SK-N-SH (cell line): ENCODE measurements at regions not wholly inside any gene's neighbourhood (a gene's known extent, or its start where the extent isn't known, plus 50 kb on each side); places are given as distances from the start of the nearest gene placed in this dataset.

ENCODE experiments used
- CTCF ChIA-PET: fragments of 300-600, 350-600 bp; formaldehyde crosslinking; extraction: SDS; loops from one replicate; lab custom pipeline; 2021; lab: Yijun Ruan, JAX
- POLR2A ChIA-PET: fragments of 350-600 bp; sonication (Branson Sonifier 250); formaldehyde crosslinking; extraction: SDS; loops from one replicate; lab custom pipeline; 2020; ENCODE audit warnings: antibody characterized with exemption, inconsistent platforms; lab: Yijun Ruan, JAX
- DNase-seq: peaks from one replicate; pipeline ENCODE4 v3.0.0; 2012
- H2AFZ ChIP-seq: fragments of 200-600 bp; sonication (generic); 2 replicates; pipeline ENCODE4 v1.8.1; 2016; ENCODE audit warnings: antibody characterized with exemption, mild to moderate bottlenecking, low read depth
- H3F3A ChIP-seq: fragments of 200-600 bp; sonication (generic); replicated peaks from 2 replicates; pipeline ENCODE3; 2016; ENCODE audit warnings: antibody characterized with exemption, mild to moderate bottlenecking; ENCODE audit not compliant: insufficient read depth
- H3K27ac ChIP-seq, 2 experiments: fragments of 200-500 bp in 1 of 2; fragments of 200-600 bp in 1 of 2; sonication (Bioruptor generic) in 1 of 2; sonication (generic), shearing (Covaris generic) in 1 of 2; 2 replicates each; pipeline versions ENCODE4 v1.5.1 to v1.6.1; 2014 to 2016; ENCODE audit warnings: low read depth in 2 of 2, inconsistent platforms in 1 of 2, low read length in 1 of 2, mild to moderate bottlenecking in 1 of 2, mixed read lengths in 1 of 2
- H3K27me3 ChIP-seq: fragments of 200-600 bp; sonication (generic), shearing (Covaris generic); 2 replicates; pipeline ENCODE4 v1.6.1; 2016; ENCODE audit warnings: mixed run types; ENCODE audit not compliant: insufficient read depth
- H3K36me3 ChIP-seq, 2 experiments: fragments of 200-500 bp in 1 of 2; fragments of 200-600 bp in 1 of 2; sonication (Bioruptor generic) in 1 of 2; sonication (generic) in 1 of 2; replicated peaks in 1 of 2; 2 replicates each; pipeline versions ENCODE3 to v1.5.1; 2014 to 2016; ENCODE audit warnings: low read length in 1 of 2, mild to moderate bottlenecking in 1 of 2; ENCODE audit not compliant: insufficient read depth in 2 of 2, control insufficient read depth in 1 of 2
- H3K4me1 ChIP-seq, 2 experiments: fragments of 200-500 bp in 1 of 2; fragments of 200-600 bp in 1 of 2; sonication (Bioruptor generic) in 1 of 2; sonication (generic), shearing (Covaris generic) in 1 of 2; 2 replicates each; pipeline versions ENCODE4 v1.5.1 to v1.6.1; 2014 to 2016; ENCODE audit warnings: low read depth in 1 of 2, low read length in 1 of 2, mixed run types in 1 of 2; ENCODE audit not compliant: insufficient read depth in 2 of 2, control insufficient read depth in 1 of 2
- H3K4me2 ChIP-seq: fragments of 200-600 bp; sonication (generic), shearing (Covaris generic); 2 replicates; pipeline ENCODE4 v1.6.1; 2017; ENCODE audit warnings: mixed run types
- H3K4me3 ChIP-seq, 2 experiments: fragments of 200-500 bp in 1 of 2; fragments of 200-600 bp in 1 of 2; sonication (Bioruptor generic) in 1 of 2; sonication (generic), shearing (Covaris generic) in 1 of 2; 2 replicates each; pipeline versions ENCODE4 v1.5.1 to v1.8.1; 2014 to 2016; ENCODE audit warnings: low read depth in 2 of 2, inconsistent platforms in 1 of 2, low read length in 1 of 2, mild to moderate bottlenecking in 1 of 2, mixed read lengths in 1 of 2, moderate library complexity in 1 of 2
- H3K79me2 ChIP-seq: fragments of 200-600 bp; sonication (generic); 2 replicates; pipeline ENCODE4 v1.8.1; 2017; ENCODE audit warnings: mild to moderate bottlenecking; ENCODE audit not compliant: insufficient read depth
- H3K9ac ChIP-seq: fragments of 200-600 bp; sonication (generic); 2 replicates; pipeline ENCODE4 v1.6.1; 2017; ENCODE audit warnings: mixed run types
- H3K9me2 ChIP-seq: fragments of 200-600 bp; sonication (generic); 2 replicates; pipeline ENCODE4 v1.6.1; 2017; ENCODE audit warnings: mixed run types
- H3K9me3 ChIP-seq: fragments of 200-600 bp; sonication (generic); 2 replicates; pipeline ENCODE4 v1.6.1; 2017; ENCODE audit warnings: mixed run types, mild to moderate bottlenecking, moderate library complexity
- H4K20me1 ChIP-seq: fragments of 200-600 bp; sonication (generic); 2 replicates; pipeline ENCODE4 v1.6.1; 2017; ENCODE audit warnings: mild to moderate bottlenecking, mixed run types; ENCODE audit not compliant: insufficient read depth
- CHD2 ChIP-seq: fragments of 150-350 bp; IDR thresholded peaks from 2 replicates; pipeline ENCODE4 v1.6.1; 2018; ENCODE audit warnings: low read length; ENCODE audit not compliant: partially characterized antibody
- ELF1 ChIP-seq: IDR thresholded peaks from 2 replicates; pipeline ENCODE4 v1.4.0; 2012
- EZH2phosphoT487 ChIP-seq: fragments of 200-600 bp; sonication (generic); IDR thresholded peaks from 2 replicates; pipeline ENCODE4 v1.6.1; 2017; ENCODE audit warnings: low read depth, mixed run types, mild to moderate bottlenecking, antibody characterized with exemption, moderate library complexity, borderline replicate concordance
- FOXM1 ChIP-seq: IDR thresholded peaks from 2 replicates; pipeline ENCODE4 v1.4.0; 2012; ENCODE audit warnings: low read depth, mild to moderate bottlenecking
- GABPA ChIP-seq: IDR thresholded peaks from 2 replicates; pipeline ENCODE4 v1.4.0; 2012; ENCODE audit warnings: low read depth, mild to moderate bottlenecking
- MEF2A ChIP-seq: IDR thresholded peaks from 2 replicates; pipeline ENCODE4 v1.4.0; 2012; ENCODE audit warnings: low read depth, borderline replicate concordance
- MXI1 ChIP-seq: IDR thresholded peaks from 2 replicates; pipeline ENCODE4 v1.6.1; 2012; ENCODE audit warnings: mild to moderate bottlenecking, low read depth, low read length, improper control_type of control experiment
- NFIC ChIP-seq: IDR thresholded peaks from 2 replicates; pipeline ENCODE4 v1.4.0; 2012; ENCODE audit warnings: borderline replicate concordance
- NRF1 ChIP-seq: IDR thresholded peaks from 2 replicates; pipeline ENCODE4 v1.6.1; 2012; ENCODE audit warnings: low read depth, mild to moderate bottlenecking, low read length
- RAD21 ChIP-seq: IDR thresholded peaks from 2 replicates; pipeline ENCODE4 v1.6.1; 2012; ENCODE audit warnings: mild to moderate bottlenecking, low read length
- RFX5 ChIP-seq: IDR thresholded peaks from 2 replicates; pipeline ENCODE4 v1.6.1; 2012; ENCODE audit warnings: mild to moderate bottlenecking, improper control_type of control experiment, low read length
- SIN3A ChIP-seq: IDR thresholded peaks from 2 replicates; pipeline ENCODE4 v1.6.1; 2012; ENCODE audit warnings: low read depth, mild to moderate bottlenecking, low read length, moderate library complexity, borderline replicate concordance
- TAF1 ChIP-seq: IDR thresholded peaks from 2 replicates; pipeline ENCODE4 v1.6.1; 2012; ENCODE audit warnings: low read depth, mild to moderate bottlenecking, low read length, moderate library complexity, borderline replicate concordance
- TEAD4 ChIP-seq: IDR thresholded peaks from 2 replicates; pipeline ENCODE4 v1.4.0; 2012; ENCODE audit warnings: mild to moderate bottlenecking, borderline replicate concordance; ENCODE audit not compliant: insufficient read depth
- USF1 ChIP-seq: IDR thresholded peaks from 2 replicates; pipeline ENCODE4 v1.4.0; 2012; ENCODE audit warnings: low read depth, borderline replicate concordance
- WGBS: methylation state at CpG from one replicate; pipeline ENCODE4 v1.1.6; 2017; ENCODE audit warnings: low lambda C conversion rate; 5-methylcytosine and 5-hydroxymethylcytosine counted together
- TF ChIP-seq, protein P1 (sequence below): IDR thresholded peaks from 2 replicates; pipeline ENCODE4 v1.4.0; 2012; ENCODE audit warnings: low read depth
- TF ChIP-seq, protein P2 (sequence below): IDR thresholded peaks from 2 replicates; pipeline ENCODE4 v1.6.1; 2012; ENCODE audit warnings: mild to moderate bottlenecking, low read depth, low read length, moderate library complexity

GRCh38 chr7:12013983-12014382 is 182.0 kb upstream of the THSD7A start:
- 46% methylated on average over 1 of the region's 1 CpG for WGBS
- Histone ChIP-seq H3K4me2 (no peak overlapping the region), H3K36me3 (no peaks in the 10 kb centered on the region), H2AFZ (no peak overlapping the region), H3K27ac (no peak overlapping the region), H4K20me1 (no peaks in the 10 kb centered on the region), H3F3A (no peaks in the 10 kb centered on the region), H3K9me3 (no peaks in the 10 kb centered on the region), H3K4me3 (no peak overlapping the region), H3K9me2 (no peaks in the 10 kb centered on the region), H3K79me2 (no peaks in the 10 kb centered on the region), H3K27me3 (no peaks in the 10 kb centered on the region), H3K4me1 (peaks cover 0 to 3% of the 10 kb centered on the region in 2 experiments; a peak in 2 of 4 replicates), H3K9ac (no peak overlapping the region)
- no peak for DNase-seq
- CTCF ChIA-PET: interaction anchor here (1.2 kb wide), 1 partner anchor 8 kb away, joined by 3 read pairs; no protein-coding TSS in a partner anchor
- POLR2A ChIA-PET: no interaction called here
- no peak for TF ChIP-seq GABPA
- no peak for TF ChIP-seq FOXM1
- no peak for TF ChIP-seq ELF1
- TF ChIP-seq RFX5: no peak
- no peak for TF ChIP-seq NFIC
- TF ChIP-seq RAD21: no peak
- no peak for TF ChIP-seq MEF2A
- TF ChIP-seq, protein P1, sequence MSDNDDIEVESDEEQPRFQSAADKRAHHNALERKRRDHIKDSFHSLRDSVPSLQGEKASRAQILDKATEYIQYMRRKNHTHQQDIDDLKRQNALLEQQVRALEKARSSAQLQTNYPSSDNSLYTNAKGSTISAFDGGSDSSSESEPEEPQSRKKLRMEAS: no peak
- no peak for TF ChIP-seq NRF1
- TF ChIP-seq EZH2phosphoT487: no peak
- no peak for TF ChIP-seq CHD2
- no peak for TF ChIP-seq TEAD4
- TF ChIP-seq, protein P2, sequence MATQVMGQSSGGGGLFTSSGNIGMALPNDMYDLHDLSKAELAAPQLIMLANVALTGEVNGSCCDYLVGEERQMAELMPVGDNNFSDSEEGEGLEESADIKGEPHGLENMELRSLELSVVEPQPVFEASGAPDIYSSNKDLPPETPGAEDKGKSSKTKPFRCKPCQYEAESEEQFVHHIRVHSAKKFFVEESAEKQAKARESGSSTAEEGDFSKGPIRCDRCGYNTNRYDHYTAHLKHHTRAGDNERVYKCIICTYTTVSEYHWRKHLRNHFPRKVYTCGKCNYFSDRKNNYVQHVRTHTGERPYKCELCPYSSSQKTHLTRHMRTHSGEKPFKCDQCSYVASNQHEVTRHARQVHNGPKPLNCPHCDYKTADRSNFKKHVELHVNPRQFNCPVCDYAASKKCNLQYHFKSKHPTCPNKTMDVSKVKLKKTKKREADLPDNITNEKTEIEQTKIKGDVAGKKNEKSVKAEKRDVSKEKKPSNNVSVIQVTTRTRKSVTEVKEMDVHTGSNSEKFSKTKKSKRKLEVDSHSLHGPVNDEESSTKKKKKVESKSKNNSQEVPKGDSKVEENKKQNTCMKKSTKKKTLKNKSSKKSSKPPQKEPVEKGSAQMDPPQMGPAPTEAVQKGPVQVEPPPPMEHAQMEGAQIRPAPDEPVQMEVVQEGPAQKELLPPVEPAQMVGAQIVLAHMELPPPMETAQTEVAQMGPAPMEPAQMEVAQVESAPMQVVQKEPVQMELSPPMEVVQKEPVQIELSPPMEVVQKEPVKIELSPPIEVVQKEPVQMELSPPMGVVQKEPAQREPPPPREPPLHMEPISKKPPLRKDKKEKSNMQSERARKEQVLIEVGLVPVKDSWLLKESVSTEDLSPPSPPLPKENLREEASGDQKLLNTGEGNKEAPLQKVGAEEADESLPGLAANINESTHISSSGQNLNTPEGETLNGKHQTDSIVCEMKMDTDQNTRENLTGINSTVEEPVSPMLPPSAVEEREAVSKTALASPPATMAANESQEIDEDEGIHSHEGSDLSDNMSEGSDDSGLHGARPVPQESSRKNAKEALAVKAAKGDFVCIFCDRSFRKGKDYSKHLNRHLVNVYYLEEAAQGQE: no peak
- no peak for TF ChIP-seq SIN3A
- TF ChIP-seq TAF1: no peak
- no peak for TF ChIP-seq MXI1
- TF ChIP-seq USF1: no peak
